Thyroid gland (tissue), 4 donors: ENCODE measurements at regions not wholly inside any gene's neighbourhood (a gene's known extent, or its start where the extent isn't known, plus 50 kb on each side); places are given as distances from the start of the nearest gene placed in this dataset.

ENCODE experiments used
- CTCF ChIP-seq, 6 experiments: fragments of 200-600 bp in 3 of 6; fragments of 450-650 bp in 3 of 6; sonication (generic) in 3 of 6; IDR thresholded peaks; one replicate each; pipeline ENCODE4 v1.5.1; 2016 to 2019; ENCODE audit warnings: antibody characterized with exemption in 6 of 6, mild to moderate bottlenecking in 2 of 6, inconsistent platforms in 1 of 6, moderate library complexity in 1 of 6
- POLR2A ChIP-seq, 2 donors: fragments of 450-650 bp; IDR thresholded peaks; one replicate each; pipeline ENCODE4 v1.6.1; 2017; ENCODE audit warnings: antibody characterized with exemption in 2 of 2, mild to moderate bottlenecking in 2 of 2, moderate library complexity in 1 of 2

GRCh38 chr5:57696825-57697570, 214.4 kb upstream of the ACTBL2 start:
- TF ChIP-seq CTCF (IDR thresholded peaks at IDR 0.05) (no peak), POLR2A (IDR thresholded peaks at IDR 0.05) (no peak)
